ENCODE measurements at regions not wholly inside any gene's neighbourhood (a gene's known extent, or its start where the extent isn't known, plus 50 kb on each side); places are given as distances from the start of the nearest gene placed in this dataset.

DNA sequence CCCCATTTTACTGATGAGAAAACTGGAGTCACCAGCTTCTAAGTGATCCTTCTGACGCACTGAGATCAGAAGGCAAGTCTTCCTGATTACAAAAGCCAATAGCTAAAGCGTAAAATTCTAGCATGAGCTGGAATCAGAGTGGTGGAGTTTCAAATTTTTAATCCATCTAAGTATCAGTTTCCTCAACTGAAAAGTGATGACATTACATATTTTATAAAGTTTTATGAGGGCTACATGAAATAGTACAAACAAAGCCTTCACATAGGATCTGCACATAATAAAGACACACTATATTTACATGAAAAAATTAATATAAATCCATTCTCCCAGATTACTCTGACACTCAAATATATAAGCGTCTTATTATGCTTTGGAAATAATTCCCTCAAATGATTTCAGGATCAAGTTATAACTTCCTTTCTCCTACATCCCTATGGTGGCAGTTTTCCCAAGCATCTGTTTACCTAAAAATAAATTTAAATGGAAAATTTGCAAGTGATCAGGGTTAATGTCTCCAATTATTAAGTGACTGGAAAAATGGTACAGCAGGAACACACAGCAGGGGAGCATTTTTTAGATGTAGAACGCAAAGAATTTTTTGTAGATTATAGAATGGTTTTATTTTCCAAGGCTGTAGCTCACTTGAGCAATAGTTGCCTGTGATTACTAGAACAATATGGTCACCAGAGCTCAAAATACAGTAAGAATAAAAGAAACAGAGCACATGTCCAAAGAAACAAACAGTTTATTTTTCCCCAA lies 490.4 kb upstream of the C1orf87 start:
- TF ChIP-seq, protein P1, sequence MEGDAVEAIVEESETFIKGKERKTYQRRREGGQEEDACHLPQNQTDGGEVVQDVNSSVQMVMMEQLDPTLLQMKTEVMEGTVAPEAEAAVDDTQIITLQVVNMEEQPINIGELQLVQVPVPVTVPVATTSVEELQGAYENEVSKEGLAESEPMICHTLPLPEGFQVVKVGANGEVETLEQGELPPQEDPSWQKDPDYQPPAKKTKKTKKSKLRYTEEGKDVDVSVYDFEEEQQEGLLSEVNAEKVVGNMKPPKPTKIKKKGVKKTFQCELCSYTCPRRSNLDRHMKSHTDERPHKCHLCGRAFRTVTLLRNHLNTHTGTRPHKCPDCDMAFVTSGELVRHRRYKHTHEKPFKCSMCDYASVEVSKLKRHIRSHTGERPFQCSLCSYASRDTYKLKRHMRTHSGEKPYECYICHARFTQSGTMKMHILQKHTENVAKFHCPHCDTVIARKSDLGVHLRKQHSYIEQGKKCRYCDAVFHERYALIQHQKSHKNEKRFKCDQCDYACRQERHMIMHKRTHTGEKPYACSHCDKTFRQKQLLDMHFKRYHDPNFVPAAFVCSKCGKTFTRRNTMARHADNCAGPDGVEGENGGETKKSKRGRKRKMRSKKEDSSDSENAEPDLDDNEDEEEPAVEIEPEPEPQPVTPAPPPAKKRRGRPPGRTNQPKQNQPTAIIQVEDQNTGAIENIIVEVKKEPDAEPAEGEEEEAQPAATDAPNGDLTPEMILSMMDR (IDR thresholded peaks at IDR 0.05) = no peak
- no peak for TF ChIP-seq ZFX (IDR thresholded peaks at IDR 0.05; ENCODE audit: borderline replicate concordance)
- no peak overlapping the region for H3K27ac ChIP-seq

- no peak overlapping the region for H3K27ac ChIP-seq
- TF ChIP-seq, protein P1 (IDR thresholded peaks at IDR 0.05) = no peak
- TF ChIP-seq ZFX (IDR thresholded peaks at IDR 0.05; ENCODE audit: borderline replicate concordance) = no peak
These were observed 489.2 kb upstream of the C1orf87 start for GRCh38 chr1:60562740-60563139.

- TF ChIP-seq ZFX (IDR thresholded peaks at IDR 0.05; ENCODE audit: borderline replicate concordance) = no peak
- TF ChIP-seq, protein P1 (IDR thresholded peaks at IDR 0.05) = no peak
- H3K27ac ChIP-seq = no peak overlapping the region
These were observed 487.1 kb upstream of the C1orf87 start for GRCh38 chr1:60560701-60561100.

- TF ChIP-seq ZFX (IDR thresholded peaks at IDR 0.05; ENCODE audit: borderline replicate concordance) = no peak
- TF ChIP-seq, protein P1 (IDR thresholded peaks at IDR 0.05) = no peak
- no peak overlapping the region for H3K27ac ChIP-seq
These were observed 484.7 kb upstream of the C1orf87 start for GRCh38 chr1:60558236-60558635.

- TF ChIP-seq, protein P1 (IDR thresholded peaks at IDR 0.05) = no peak
- no peak for TF ChIP-seq ZFX (IDR thresholded peaks at IDR 0.05; ENCODE audit: borderline replicate concordance)
These were observed 480.2 kb upstream of the C1orf87 start for GRCh38 chr1:60553730-60554129.

GRCh38 chr1:60547821-60548220 lies 474.3 kb upstream of the C1orf87 start:
- TF ChIP-seq ZFX (IDR thresholded peaks at IDR 0.05; ENCODE audit: borderline replicate concordance) = no peak
- TF ChIP-seq, protein P1 (IDR thresholded peaks at IDR 0.05) = no peak
- H3K27ac ChIP-seq = no peak overlapping the region

More at GRCh38 chr1:60553730-60554129, 480.2 kb upstream of the C1orf87 start:
- H3K27ac ChIP-seq = no peak overlapping the region

GRCh38 chr1:60541831-60542532 lies 468.4 kb upstream of the C1orf87 start:
- TF ChIP-seq, protein P1 (IDR thresholded peaks at IDR 0.05) = no peak
- TF ChIP-seq ZFX (IDR thresholded peaks at IDR 0.05; ENCODE audit: borderline replicate concordance) = no peak
- H3K27ac ChIP-seq = no peak overlapping the region
